Sigmoid colon (tissue), 6 donors: ENCODE measurements at regions not wholly inside any gene's neighbourhood (a gene's known extent, or its start where the extent isn't known, plus 50 kb on each side); places are given as distances from the start of the nearest gene placed in this dataset.

Experiments
- DNase-seq: peaks from one replicate; pipeline ENCODE4 v3.0.0-alpha.2; 2019
- H3K27ac ChIP-seq, 4 donors: fragments of 200-600 bp; sonication (generic); one replicate each; pipeline ENCODE4 v1.5.1; 2016 to 2019; ENCODE audit warnings: mild to moderate bottlenecking in 1 of 4
- H3K27me3 ChIP-seq, 3 donors: fragments of 200-600 bp; sonication (generic); one replicate each; pipeline ENCODE4 v1.5.1; 2019; ENCODE audit warnings: mild to moderate bottlenecking in 1 of 3
- H3K36me3 ChIP-seq, 4 donors: fragments of 200-600 bp; sonication (generic); one replicate each; pipeline ENCODE4 v1.5.1; 2016 to 2019
- H3K4me1 ChIP-seq, 4 donors: fragments of 200-600 bp; sonication (generic); one replicate each; pipeline ENCODE4 v1.5.1; 2017 to 2019
- H3K4me3 ChIP-seq, 4 donors: fragments of 200-600 bp; sonication (generic); one replicate each; pipeline ENCODE4 v1.5.1; 2017 to 2019; ENCODE audit warnings: mild to moderate bottlenecking in 2 of 4, moderate library complexity in 1 of 4
- H3K9me3 ChIP-seq, 4 donors: fragments of 200-600 bp in 3 of 4; sonication (generic) in 3 of 4; one replicate each; pipeline versions ENCODE4 v1.5.1 to v1.6.1; 2013 to 2019
- CTCF ChIP-seq, 4 experiments: fragments of 450-650 bp in 3 of 4; fragments of 200-600 bp in 1 of 4; IDR thresholded peaks; one replicate each; pipeline ENCODE4 v1.5.1; 2016 to 2019; ENCODE audit warnings: antibody characterized with exemption in 4 of 4, mild to moderate bottlenecking in 3 of 4, moderate library complexity in 2 of 4
- EP300 ChIP-seq, 4 donors: sonication (generic); formaldehyde crosslinking; IDR thresholded peaks; one replicate each; pipeline ENCODE4 v1.6.1; 2017; ENCODE audit warnings: antibody characterized with exemption in 4 of 4
- POLR2A ChIP-seq, 2 donors: fragments of 450-650 bp; IDR thresholded peaks; one replicate each; pipeline ENCODE4 v1.6.1; 2016; ENCODE audit warnings: antibody characterized with exemption in 2 of 2, mild to moderate bottlenecking in 2 of 2, moderate library complexity in 2 of 2
- POLR2AphosphoS5 ChIP-seq, 4 donors: sonication (generic); formaldehyde crosslinking; IDR thresholded peaks; one replicate each; pipeline ENCODE4 v1.6.1; 2017; ENCODE audit warnings: antibody characterized with exemption in 4 of 4
- WGBS, 2 donors: extraction: QIAGEN DNeasy Blood & Tissue Kit; methylation state at CpG; one replicate each; pipeline ENCODE4 v1.1.7; 2013; 5-methylcytosine and 5-hydroxymethylcytosine counted together
- intact Hi-C: fragments of 100-400 bp; cut with DNase I; formaldehyde crosslinking; loops from one replicate; pipeline ENCODE4 v1.15.1; 2023
- donor health status: healthy with polysubstance abuse.
- donor health status: healthy.

DNA sequence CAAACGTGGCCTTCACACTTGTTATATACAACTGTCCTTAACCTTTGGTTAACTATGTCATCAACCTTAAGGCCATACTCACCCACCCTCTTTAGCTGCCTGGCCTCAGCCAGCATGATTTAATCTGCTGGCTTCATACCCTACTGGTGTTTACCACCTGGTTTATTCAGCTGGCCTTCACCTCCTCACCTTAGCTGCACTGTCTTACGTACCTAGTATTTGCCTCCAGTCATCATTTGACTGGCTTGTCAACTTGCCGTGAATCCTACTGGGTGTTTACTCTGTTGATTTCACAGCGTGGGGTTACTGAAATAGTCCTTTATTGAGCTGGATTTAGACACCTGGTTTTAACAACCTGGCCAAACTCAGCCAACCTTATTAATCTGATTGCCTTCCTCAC is 102.8 kb downstream of the IL12A start:
- WGBS, 2 donors: 92 to 93% methylated on average over 4 of the region's 4 CpGs
- intact Hi-C loops: no loop called here
- Histone ChIP-seq H3K27me3 (no peaks in the 10 kb centered on the region), H3K9me3 (no peaks in the 10 kb centered on the region), H3K4me3 (no peak overlapping the region), H3K4me1 (no peaks in the 10 kb centered on the region), H3K27ac (no peak overlapping the region), H3K36me3 (no peaks in the 10 kb centered on the region)
- DNase-seq: no peak
- TF ChIP-seq POLR2AphosphoS5 (IDR thresholded peaks at IDR 0.05) (no peak), CTCF (IDR thresholded peaks at IDR 0.05) (no peak), POLR2A (IDR thresholded peaks at IDR 0.05) (no peak), EP300 (IDR thresholded peaks at IDR 0.05) (no peak)

- H3K9me3 ChIP-seq: no peaks in the 10 kb centered on the region
- H3K4me3 ChIP-seq: no peak overlapping the region
- no peak overlapping the region for H3K27ac ChIP-seq
- no peaks in the 10 kb centered on the region for H3K4me1 ChIP-seq
- DNase-seq: no peak
- no peaks in the 10 kb centered on the region for H3K27me3 ChIP-seq
- no peak for TF ChIP-seq POLR2AphosphoS5 (IDR thresholded peaks at IDR 0.05)
- TF ChIP-seq EP300 (IDR thresholded peaks at IDR 0.05): no peak
- TF ChIP-seq POLR2A (IDR thresholded peaks at IDR 0.05): no peak
- TF ChIP-seq CTCF (IDR thresholded peaks at IDR 0.05): no peak
- no peaks in the 10 kb centered on the region for H3K36me3 ChIP-seq
- intact Hi-C loops: no loop called here
- 98% methylated on average over 4 of the region's 4 CpGs for WGBS, 2 donors
Observed at GRCh38 chr3:160092760-160093159, 104.1 kb downstream of the IL12A start.

- Histone ChIP-seq H3K4me3 (no peak overlapping the region), H3K4me1 (no peaks in the 10 kb centered on the region), H3K36me3 (no peaks in the 10 kb centered on the region), H3K27me3 (no peaks in the 10 kb centered on the region), H3K27ac (no peak overlapping the region), H3K9me3 (no peaks in the 10 kb centered on the region)
- DNase-seq: no peak
- intact Hi-C loops: no loop called here
- TF ChIP-seq EP300 (IDR thresholded peaks at IDR 0.05) (no peak), POLR2AphosphoS5 (IDR thresholded peaks at IDR 0.05) (no peak), CTCF (IDR thresholded peaks at IDR 0.05) (no peak), POLR2A (IDR thresholded peaks at IDR 0.05) (no peak)
- 91 to 95% methylated on average over 4 of the region's 4 CpGs for WGBS, 2 donors
Observed at GRCh38 chr3:160094562-160094961, 105.9 kb downstream of the IL12A start.

DNA sequence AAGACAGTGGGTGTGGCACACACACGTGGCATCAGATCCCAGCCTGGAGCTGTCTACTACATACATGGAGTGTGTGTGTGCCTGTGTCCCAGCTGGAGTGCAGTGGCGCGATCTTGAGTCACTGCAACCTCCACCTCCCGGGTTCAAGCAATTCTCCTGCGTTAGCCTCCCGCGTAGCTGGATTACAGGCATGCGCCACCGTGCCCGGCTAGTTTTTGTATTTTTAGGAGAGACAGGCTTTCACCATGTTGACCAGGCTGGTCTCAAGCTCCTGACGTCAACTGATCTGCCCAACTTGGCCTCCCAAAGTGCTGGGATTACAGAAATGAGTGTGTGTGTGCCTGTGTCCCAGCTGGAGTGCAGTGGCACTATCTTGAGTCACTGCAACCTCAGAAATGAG is 108.8 kb downstream of the IL12A start:
- no peaks in the 10 kb centered on the region for H3K27me3 ChIP-seq
- no peaks in the 10 kb centered on the region for H3K9me3 ChIP-seq
- intact Hi-C loops: no loop called here
- no peak overlapping the region for H3K4me3 ChIP-seq
- no peak overlapping the region for H3K27ac ChIP-seq
- no peak for DNase-seq
- H3K4me1 ChIP-seq: no peaks in the 10 kb centered on the region
- no peak for TF ChIP-seq EP300 (IDR thresholded peaks at IDR 0.05)
- no peak for TF ChIP-seq POLR2A (IDR thresholded peaks at IDR 0.05)
- no peak for TF ChIP-seq CTCF (IDR thresholded peaks at IDR 0.05)
- no peak for TF ChIP-seq POLR2AphosphoS5 (IDR thresholded peaks at IDR 0.05)
- 91 to 95% methylated on average over 11 of the region's 11 CpGs for WGBS, 2 donors
- no peaks in the 10 kb centered on the region for H3K36me3 ChIP-seq

DNA sequence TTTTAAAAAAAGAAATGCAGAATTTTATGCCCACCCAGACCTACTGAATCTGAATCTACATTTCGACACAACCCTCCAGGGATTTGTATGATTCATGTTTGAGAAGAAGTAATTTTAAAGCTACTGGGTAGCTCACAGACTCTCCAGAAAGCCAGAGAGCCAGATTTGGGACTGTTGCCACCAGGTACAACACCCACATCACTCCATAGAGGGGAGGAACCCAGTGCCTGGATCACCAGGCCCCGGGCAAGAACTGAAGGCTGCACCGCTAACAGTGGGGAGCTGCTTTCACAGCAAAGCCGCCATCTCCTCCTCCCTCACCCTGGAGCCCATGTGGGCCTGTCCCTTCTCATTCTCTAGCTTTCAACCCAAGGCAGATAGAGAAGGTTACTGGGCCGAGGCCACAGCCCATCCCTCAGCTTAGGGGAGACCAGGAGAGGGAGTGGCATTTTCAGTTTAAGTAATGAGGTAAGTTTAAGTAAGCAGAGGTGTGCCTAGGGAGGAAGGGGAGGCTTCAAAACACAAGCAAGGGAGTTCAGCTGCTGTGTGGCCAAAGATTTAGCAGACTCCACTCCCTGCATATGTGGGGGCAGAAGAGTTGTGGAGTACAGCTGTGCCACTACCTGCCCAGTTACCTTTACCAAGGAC is 109.8 kb downstream of the IL12A start:
- H3K27me3 ChIP-seq: no peaks in the 10 kb centered on the region
- H3K36me3 ChIP-seq: no peaks in the 10 kb centered on the region
- intact Hi-C loops: no loop called here
- H3K4me1 ChIP-seq: no peaks in the 10 kb centered on the region
- WGBS, 2 donors: 70 to 79% methylated on average over 5 of the region's 5 CpGs
- no peak overlapping the region for H3K4me3 ChIP-seq
- no peak overlapping the region for H3K27ac ChIP-seq
- no peaks in the 10 kb centered on the region for H3K9me3 ChIP-seq
- no peak for DNase-seq
- TF ChIP-seq CTCF (IDR thresholded peaks at IDR 0.05) (no peak), EP300 (IDR thresholded peaks at IDR 0.05) (no peak), POLR2AphosphoS5 (IDR thresholded peaks at IDR 0.05) (no peak), POLR2A (IDR thresholded peaks at IDR 0.05) (no peak)
